Adrenal gland (tissue), 5 donors: ENCODE measurements at regions not wholly inside any gene's neighbourhood (a gene's known extent, or its start where the extent isn't known, plus 50 kb on each side); places are given as distances from the start of the nearest gene placed in this dataset.

Experiments
- POLR2A ChIP-seq, 2 donors: fragments of 450-650 bp; IDR thresholded peaks; one replicate each; pipeline ENCODE4 v1.6.1; 2017; ENCODE audit warnings: antibody characterized with exemption in 2 of 2, mild to moderate bottlenecking in 2 of 2, moderate library complexity in 1 of 2
- TF ChIP-seq, protein P1 (sequence below), 6 experiments: fragments of 450-650 bp in 4 of 6; fragments of 200-600 bp in 2 of 6; sonication (generic) in 1 of 6; IDR thresholded peaks; 1 replicate in 5 of 6; 2 replicates in 1 of 6; pipeline versions ENCODE4 v1.5.1 to v1.8.0; 2016 to 2021; ENCODE audit warnings: antibody characterized with exemption in 6 of 6, mild to moderate bottlenecking in 2 of 6, moderate library complexity in 1 of 6
- donor health status: DM: no; HTN: no; CAD: no.

DNA sequence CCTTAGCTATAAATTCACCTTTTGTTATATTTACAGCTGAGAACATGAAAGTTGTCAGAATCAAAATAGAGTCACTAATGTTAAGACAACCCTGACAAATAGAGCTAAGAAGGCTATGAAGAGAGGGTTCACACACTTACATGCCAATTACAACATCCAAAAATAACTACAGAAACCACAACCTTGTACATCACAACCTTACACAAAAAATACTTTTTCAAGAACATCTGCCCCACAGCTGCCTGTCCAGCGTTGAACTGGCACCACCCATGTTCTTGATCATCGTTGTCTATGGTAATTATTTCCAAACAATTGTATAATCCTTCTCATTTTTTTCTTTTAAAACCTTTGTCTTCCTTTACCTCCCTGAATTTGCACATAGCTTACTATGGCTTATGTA is 231.2 kb upstream of the FKBP1C start:
- TF ChIP-seq, protein P1, sequence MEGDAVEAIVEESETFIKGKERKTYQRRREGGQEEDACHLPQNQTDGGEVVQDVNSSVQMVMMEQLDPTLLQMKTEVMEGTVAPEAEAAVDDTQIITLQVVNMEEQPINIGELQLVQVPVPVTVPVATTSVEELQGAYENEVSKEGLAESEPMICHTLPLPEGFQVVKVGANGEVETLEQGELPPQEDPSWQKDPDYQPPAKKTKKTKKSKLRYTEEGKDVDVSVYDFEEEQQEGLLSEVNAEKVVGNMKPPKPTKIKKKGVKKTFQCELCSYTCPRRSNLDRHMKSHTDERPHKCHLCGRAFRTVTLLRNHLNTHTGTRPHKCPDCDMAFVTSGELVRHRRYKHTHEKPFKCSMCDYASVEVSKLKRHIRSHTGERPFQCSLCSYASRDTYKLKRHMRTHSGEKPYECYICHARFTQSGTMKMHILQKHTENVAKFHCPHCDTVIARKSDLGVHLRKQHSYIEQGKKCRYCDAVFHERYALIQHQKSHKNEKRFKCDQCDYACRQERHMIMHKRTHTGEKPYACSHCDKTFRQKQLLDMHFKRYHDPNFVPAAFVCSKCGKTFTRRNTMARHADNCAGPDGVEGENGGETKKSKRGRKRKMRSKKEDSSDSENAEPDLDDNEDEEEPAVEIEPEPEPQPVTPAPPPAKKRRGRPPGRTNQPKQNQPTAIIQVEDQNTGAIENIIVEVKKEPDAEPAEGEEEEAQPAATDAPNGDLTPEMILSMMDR (IDR thresholded peaks at IDR 0.05): no peak
- TF ChIP-seq POLR2A (IDR thresholded peaks at IDR 0.05): no peak
